Stimulated activated CD4-positive, alpha-beta T cell treated with anti-CD3 and anti-CD28 coated beads, TNF-alpha, amount 100 ng/mL, for 48 hours (primary cell): ENCODE measurements at regions not wholly inside any gene's neighbourhood (a gene's known extent, or its start where the extent isn't known, plus 50 kb on each side); places are given as distances from the start of the nearest gene placed in this dataset.
A peak's percentile ranks its signal among the peaks of the same experiment; 100 is the strongest.
"Not testable (repeated sequence)": the region's sequence is repeated elsewhere in the genome, so short reads cannot be mapped to it uniquely, and the experiment has no call there.

Source experiments
- DNase-seq, 3 donors: peaks; one replicate each; pipeline ENCODE4 v3.0.0-alpha.2; 2020; ENCODE audit warnings: low read depth in 3 of 3

DNA sequence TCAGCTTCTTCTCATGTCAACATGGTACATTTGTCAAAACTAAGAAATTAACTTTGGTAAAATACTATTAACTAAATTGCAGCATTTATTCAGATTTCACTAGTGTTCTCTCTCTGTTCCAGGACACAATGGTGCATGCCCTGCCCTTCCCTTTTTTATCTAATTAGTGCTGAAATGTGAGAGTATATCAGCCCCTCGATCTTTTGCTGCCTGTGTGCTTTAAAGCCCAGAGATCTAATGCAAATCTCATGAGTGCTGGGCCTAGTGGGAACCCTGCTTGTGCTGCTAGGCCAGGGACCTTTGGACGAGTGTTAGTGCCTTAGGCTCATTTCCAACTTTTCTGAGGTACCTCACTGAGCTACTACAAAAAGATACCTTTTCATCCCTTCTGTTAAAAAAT is 221.1 kb upstream of the EDNRB start:
- no peak for DNase-seq

DNA sequence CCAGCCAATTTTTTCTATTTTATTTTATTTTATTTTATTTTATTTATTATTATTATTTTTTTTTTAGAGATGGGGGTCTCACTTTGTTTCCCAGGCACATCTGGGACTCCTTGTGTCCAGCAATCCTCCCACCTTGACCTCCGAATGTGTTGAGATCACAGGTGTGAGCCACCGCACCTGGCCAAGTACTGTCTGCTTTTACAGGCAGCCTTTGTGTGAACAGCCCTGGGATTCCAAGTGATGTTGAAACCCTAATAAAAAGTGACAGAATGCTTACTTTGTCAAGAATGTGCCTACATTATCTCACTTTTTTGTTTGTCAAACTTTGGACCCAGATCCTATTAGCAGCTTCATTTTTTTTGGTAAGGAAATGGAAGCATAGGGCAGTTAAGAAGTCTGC is 220.1 kb upstream of the EDNRB start:
- no peak for DNase-seq

DNA sequence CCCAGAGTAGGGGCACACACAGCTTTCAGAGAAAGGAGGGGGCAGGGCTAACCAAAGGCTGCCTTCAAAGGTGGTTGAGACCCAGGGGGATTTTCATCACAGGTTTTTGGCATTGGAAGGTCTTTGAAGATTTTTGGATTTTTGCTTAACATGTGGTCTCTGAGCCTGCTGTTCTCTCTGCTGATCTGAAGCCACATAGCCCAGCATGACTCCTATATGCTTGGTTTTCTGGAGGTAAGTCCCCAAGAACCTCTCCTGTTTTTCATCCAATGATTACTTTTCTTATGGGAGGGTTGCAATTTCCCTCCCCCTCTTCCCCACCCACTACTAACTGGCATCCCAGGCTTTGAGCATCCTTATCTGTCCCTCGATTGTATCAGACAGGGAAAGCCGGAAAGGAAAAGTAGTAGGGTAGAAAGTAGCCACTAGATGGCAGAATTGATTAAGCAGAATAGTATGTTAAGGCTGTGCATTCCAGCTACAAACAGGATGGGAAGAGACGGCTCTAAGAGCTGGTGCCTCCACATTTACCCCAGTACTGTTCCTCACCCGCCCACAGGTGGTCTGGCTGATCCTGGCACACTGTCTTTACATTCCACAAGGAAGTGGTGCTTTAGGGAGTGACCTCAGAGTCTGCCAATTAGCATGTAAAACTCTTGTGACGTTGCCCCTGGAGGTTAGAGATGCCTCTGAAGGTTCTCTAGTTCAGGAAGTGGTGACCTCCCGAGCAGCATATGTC is 218.9 kb upstream of the EDNRB start:
- DNase-seq, result peak in 1 of 3 donors; percentile 1

DNA sequence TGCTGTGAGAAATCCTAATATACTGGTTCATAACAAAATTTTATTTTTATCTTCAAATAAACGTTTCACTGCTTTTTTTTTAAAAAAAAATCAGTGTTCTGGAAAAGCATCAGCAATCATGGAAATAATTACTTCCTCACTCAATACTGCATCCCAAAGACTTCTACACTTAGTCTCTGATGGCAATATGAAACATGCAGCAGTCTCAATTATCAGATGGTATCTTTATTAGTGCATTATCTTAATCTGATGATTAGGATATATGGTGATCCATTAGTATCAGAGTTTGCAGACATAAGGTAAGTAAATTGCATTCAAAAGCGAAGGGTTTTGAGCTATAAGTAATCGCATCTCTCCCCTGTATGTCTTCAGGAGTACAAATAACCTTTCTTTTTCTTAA is 218.3 kb upstream of the EDNRB start:
- DNase-seq, result no peak

DNA sequence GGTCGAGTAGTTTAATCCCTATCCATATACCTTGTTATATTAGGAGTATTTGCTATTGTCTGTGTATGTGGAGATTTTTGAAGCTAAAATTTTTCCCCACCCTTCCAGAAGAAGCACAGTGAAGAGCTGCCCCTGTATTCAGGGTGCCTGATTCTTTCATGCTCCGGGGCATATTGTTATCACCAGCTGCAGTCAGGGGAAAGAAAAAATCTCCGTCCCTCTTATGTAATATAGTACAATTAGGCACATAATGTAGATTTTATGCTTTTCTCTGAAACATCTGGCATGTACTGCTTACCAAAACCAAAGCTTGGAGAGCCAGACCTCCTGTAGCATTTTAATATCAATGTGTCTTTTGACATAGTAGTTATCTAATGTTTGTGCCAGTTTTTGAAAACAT is 214.9 kb upstream of the EDNRB start:
- no peak for DNase-seq

DNA sequence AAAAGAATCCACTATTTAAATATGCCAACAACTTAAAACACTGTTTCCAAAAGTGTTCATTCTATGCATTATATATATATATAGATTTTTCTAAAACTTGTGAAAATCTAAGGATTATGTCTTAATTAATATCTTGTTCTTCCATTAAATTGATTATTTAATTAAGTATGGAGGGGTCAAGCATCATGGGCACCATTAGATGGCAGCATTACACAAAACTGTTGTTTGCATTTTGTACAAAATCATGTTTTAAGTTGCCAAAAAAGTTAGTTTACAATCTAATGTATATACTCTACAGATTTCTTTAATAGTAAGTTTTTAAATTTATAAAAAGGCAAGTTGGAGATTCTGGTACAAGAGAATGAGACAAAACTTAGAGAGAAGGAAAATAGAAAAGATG is 213.2 kb upstream of the EDNRB start:
- DNase-seq, result no peak

DNA sequence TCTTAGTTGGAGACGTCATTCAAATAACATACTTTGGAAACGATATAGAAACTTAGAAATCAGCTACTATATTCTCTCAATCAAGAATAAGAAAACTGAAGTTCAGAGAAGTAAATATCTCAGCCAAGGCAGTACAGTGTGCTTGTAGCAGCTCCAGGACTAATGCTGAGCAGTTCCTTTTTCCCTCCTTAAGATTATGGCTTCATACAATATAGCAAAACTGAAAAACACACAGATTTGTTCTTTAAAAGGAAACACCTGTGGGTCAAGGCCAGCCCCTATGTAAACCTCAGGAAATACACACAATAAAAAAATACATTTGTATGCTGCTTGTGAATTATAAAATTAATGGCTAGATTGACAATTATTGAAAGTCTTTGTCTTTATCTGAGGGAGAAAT is 212.7 kb upstream of the EDNRB start:
- no peak for DNase-seq

DNA sequence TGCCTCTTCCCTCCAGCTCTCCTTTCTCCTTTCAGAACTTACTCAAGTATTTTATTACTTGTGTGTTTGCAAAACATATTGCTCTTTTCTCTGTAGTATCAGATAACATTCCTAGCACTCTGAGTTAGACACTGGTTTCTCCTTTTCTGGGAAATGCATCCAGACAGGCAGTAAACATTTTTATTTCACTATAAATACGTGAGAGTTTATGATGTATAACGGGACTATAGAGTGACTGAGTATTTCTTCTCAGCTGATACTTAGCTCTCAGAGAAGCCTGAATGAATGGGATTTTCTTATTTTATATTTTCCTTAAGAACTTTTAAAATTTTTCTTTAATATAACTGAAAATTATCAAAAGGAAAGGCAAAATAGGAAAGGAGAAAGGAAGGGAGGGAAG is 211.2 kb upstream of the EDNRB start:
- DNase-seq, result no peak

DNA sequence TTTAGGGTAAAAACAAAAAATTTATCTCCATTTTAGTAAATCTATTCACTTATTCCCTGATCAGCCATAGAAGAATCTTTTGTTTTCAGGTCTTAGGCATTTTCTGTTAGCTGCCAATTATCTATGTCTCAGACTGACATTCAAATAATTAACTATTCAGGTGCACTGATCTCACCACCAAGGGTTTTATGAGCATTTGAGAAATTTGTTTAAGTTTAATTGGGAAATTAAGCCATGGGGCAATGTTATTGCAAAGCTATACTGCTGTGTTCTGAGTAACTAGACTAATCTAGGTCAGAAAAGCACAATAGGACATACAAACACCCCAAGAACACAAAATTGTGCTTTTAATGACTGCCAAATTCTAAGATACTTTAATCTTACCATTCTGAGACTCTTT is 210.7 kb upstream of the EDNRB start:
- no peak for DNase-seq

DNA sequence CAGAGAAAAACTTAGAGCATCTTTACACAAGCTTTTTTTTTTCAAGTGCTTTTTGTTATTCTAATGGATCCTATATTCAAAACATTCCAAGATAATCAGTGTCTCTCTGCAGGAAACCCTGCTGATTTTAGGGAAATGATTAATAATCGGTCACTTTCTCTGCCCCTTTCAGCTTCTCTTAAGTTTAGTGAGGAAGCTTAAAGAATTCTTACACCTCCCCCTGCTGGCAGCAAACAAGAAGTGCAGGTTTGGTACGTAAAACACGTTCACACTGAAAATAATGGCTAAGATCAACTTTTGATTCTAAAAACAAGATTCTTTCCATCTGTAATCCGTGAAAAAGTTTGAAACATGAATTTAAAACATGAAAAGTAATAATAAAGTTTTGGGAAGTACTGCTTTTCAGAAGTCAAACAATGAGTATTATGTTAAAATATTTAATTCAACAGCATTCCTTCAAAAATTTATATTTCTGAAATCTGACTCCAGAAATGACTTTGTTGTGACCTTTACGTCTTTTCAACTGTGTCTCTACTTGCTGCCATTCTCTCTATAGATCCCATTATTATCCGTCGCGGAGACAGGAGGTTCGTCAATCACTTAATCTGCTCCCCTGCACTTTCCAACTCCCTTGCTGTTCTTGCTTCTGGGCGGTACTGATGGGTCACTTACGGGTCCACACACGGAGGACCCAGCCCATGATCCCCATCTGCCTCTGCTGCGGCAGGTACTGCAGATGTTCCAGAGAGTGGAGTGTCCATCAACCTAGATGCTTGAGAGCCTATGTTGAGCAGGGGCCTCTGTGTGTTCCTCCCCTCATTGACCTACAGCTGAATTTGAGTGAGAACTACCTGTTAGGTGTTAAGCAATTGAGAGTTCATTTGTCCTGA is 203.1 kb upstream of the EDNRB start:
- peak; percentile 4 to 9 (median 8) for DNase-seq

DNA sequence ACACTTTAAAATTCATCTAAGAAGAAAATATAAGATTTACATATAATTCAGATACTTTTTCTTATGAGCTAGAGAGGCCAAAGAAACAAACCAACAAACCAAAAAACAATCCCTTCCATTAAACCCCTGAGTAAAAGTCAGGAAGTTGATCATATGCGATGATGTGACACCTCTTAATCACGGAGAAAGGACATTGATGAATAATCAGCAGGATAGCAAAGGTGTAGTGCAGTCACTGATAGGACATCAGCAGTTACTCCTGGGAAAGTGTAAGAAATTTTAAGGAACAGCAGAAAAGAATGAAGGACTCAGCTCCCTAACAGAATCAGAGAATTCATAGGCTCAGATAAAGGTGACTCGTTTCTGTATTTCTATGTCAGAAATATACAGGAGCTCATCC is 202.4 kb upstream of the EDNRB start:
- DNase-seq, result no peak

DNA sequence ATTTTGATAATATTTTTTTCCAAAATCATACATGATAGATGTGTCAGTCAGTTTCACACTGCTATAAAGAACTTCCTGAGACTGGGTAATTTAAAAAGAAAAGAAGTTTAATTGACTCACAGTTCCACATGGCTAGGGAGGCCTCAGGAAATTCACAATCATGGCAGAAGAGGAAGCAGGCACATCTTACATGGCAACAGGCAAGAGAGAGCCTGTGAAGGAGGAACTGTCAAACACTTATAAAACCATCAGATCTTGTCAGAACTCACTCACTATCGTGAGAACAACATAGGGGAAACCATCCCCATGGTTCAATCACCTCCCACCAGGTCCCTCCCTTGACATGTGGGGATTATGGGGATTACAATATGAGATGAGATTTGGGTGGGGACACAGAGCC is 201.5 kb upstream of the EDNRB start:
- not testable (repeated sequence) for DNase-seq

DNA sequence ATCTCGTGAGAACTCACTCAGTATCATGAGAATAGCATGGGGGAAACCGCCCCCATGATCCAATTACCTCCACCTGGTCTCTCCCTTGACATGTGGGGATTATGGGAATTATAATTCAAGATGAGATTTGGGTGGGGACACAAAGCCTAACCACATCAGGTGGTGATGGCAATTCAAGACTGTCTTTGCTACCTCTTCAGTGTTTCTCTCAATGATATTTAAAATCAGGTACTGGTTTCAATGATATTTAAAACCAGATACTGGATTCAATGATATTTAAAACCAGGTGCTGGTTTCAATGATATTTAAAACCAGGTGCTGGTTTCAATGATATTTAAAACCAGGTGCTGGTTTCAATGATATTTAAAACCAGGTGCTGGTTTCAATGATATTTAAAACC is 198.4 kb upstream of the EDNRB start:
- DNase-seq, result not testable (repeated sequence)

DNA sequence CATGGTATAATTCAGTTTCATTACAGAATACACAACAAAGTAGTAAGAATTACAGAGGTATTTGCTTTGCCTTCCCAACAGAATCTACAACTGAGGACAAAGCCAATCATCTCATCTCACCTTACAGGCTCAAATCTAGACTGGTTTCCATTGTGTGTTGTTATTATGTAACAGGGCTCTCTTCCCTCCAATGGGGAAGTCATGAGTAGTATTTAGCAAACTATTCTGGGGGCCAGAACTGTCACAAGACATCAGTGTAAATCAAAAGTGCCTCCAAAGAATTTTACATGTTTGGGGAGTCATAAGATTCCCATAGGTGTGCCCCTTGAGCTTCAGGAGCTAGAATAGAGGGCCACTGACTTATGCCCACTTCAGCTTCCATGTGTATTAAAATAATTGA is 187.0 kb upstream of the EDNRB start:
- DNase-seq, result no peak

DNA sequence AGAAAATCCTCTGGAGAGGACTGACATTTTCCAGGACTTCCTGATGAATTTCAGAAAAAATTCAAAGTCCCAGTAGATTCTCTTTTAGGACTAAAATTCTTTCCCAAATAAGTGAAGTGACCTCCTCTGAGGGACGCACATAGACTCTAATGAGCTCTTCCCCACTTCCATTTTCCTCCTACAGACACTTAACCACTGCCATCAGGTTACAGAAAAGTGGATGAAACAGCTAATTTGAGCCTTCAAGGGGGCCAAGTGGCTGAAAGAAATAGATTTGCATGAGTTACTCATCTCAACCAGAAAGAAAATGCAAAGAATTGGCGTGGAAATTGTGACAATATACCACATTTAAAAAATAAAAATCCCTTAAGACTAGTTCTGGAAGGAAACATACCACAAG is 185.3 kb upstream of the EDNRB start:
- no peak for DNase-seq

DNA sequence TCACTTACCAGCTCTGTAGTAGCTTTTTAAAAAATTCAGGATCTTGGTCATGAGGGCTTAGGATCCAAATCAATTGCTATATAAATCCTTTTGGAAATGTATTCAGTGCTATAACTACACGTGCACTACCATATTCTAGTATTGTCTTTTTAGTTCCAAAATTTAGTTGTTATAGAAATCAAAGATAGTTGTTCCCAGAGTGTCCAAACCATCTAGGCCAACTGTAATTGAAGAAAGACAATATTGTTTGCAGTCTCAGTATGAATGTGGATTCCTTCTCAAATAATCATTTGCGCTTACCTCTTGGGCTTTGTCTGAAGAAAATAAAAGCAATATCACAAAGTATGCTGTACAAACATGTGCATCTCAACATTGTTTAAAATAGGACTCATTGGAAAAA is 184.1 kb upstream of the EDNRB start:
- no peak for DNase-seq

DNA sequence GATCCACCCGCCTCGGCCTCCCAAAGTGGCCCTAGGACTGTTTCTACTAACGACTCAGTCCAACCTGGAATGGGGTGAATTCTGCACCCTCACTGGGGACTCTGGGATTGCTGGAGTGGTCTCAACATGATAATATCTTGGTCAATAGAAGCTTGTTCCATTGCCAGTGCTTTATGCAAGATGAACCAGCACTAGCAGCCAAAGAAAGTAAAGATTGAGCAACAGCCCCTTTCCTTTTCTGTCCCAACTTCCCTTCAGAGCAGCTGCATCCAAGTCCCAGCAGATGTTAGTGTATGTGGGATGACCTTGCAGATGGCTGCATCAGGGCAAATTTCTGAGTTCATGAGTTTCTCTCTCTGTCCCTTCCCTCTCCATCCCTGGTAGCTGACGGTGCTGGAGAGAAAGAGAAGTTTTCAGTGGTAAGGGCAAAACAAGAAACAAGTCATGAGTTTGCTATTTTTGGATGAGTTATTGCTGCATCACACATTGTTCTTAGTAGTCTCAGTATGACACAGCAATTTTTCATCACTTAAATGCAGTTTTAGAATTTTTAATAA is 183.6 kb upstream of the EDNRB start:
- no peak for DNase-seq

DNA sequence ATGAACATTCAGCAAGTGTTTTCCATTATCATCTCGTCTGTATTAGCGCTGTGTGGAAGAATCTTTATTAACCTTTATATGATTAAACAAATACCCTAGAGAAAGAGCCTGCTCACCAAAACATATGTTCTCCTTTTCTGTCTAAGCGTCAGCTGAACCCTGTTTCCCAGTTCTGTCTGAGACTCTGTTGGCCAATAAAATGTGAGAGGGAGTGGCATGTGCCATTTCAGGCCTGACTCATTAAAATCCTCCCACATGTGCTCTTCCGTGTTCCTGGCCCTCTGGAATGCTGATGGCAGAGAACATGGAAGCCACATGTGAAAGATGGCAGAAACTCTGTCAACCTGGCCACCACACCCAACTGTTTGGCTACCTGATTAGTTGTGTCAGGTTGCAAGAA is 181.9 kb upstream of the EDNRB start:
- no peak for DNase-seq

DNA sequence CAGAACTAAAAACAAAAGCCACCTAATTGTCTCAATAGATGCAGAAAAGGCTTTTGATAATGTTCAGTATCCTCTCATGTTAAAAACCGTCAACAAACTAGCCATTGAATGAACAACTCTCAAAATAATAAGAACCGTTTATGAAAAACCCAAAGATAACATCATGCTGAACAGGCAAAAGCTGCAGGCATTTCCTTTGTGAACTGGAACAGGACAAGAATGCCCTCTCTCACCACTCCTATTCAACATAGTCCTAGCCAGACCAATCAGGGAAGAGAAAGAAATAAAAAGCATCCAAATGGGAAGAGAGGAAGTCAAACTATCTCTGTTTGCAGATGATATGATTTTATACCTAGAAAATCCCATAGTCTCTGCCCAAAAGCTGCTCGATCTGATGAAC is 179.6 kb upstream of the EDNRB start:
- no peak for DNase-seq

DNA sequence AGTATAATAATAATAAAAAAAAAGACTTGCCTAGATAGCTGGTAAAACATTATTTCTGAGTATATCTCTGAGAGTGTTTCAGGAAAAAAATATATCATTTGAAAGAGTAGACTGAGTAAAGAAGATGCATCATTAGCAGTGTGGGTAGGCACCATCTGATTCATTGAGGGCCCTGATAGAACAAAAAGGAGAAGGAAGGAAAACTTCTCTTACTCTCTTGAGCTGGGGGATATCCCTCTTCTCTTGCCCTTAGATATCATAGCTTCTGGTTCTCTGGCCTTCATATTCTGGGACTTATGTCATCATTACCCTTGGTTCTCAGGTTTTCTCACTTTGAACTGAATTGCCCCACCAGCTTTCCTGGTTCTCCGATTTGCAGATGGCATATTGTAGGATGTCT is 177.6 kb upstream of the EDNRB start:
- no peak for DNase-seq

DNA sequence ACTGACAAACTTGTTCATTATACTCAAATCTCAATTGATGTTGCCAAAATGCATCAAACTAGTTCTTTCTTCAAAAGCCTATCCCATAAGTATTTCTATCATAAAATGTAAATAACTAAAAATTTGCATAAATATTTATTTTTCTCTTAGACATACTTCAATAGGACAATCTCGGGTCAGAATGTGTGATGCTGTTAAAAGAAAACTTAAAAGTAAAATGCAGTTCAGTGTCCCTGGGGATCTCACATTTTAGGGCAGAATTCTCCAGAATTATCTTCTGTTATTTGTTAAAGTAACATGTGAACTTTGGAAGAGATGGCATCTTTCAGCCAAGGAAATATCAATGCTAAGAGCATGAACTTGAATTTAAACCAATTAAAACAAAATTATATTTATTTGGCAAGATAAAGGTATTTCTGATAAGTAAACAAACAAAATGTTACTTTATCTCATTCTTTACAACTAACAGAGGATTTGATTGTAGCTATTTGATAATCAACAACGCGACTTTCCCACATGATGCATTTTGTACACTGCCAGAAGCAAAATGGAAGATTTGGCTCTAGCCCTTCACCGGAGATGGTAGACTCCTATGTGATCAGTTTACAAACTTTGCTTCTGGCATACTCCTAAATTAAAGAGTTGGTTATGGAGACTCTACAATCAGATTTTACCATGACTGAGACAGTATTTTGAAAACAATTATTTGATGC is 169.5 kb upstream of the EDNRB start:
- no peak for DNase-seq
